ENCODE measurements at regions not wholly inside any gene's neighbourhood (a gene's known extent, or its start where the extent isn't known, plus 50 kb on each side); places are given as distances from the start of the nearest gene placed in this dataset.

DNA sequence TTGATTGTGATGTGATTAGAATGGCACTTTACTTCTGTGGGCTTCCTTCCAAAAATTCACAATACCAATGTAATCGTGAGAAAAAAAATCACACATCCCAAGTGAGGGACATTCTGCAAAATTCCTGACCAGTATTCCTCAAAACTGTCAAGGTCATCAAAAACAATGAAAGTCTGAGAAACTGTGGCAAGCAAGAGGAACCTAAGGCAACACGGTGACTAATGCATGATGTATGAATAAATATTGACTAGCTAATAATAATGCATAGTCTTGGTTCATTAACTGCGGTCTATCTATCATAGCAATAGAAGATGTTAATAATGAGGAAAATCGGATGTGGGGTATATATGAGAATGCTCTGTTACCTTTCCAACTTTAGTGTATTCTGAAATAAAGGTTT is 159.0 kb downstream of the RFC3 start:
- intact Hi-C loops (cut with DNase I) = no loop called here
- H3K4me3 ChIP-seq = no peak overlapping the region
- H3K36me3 ChIP-seq = no peaks in the 10 kb centered on the region
- TF ChIP-seq CTCF (IDR thresholded peaks at IDR 0.05) = no peak
- no peaks in the 10 kb centered on the region for H3K27me3 ChIP-seq
- DNase-seq (no peak), FAIRE-seq (no peak), ATAC-seq (no peak)
- WGBS, 2 donors = 55 to 59% methylated on average over 4 of the region's 4 CpGs
- H3K4me1 ChIP-seq = no peaks in the 10 kb centered on the region
- no peak overlapping the region for H3K27ac ChIP-seq
- H3K9me3 ChIP-seq = no peaks in the 10 kb centered on the region

DNA sequence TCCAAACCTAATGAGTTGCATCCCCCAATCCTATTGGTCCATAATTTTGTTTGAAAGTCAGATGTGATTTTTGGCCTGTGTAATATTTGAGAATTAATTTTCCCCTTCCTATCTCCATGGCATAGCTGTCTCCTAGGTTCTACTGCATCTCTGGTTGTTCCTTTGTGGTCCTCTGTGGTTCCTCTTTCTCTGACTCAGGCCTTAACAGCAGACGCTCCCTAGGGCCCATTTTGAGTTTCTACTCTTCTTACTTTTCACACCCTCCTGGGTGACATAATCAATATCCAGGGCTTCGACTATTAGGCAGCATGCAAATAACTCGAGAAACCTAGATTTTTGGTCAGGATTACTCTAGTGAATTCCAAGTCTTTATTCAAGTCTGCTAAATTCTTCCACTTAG is 160.7 kb downstream of the RFC3 start:
- WGBS, 2 donors = 69 to 89% methylated on average over 3 of the region's 3 CpGs
- H3K4me3 ChIP-seq = no peak overlapping the region
- H3K27me3 ChIP-seq = no peaks in the 10 kb centered on the region
- no peaks in the 10 kb centered on the region for H3K9me3 ChIP-seq
- H3K4me1 ChIP-seq = no peaks in the 10 kb centered on the region
- TF ChIP-seq CTCF (IDR thresholded peaks at IDR 0.05) = no peak
- H3K27ac ChIP-seq = no peak overlapping the region
- H3K36me3 ChIP-seq = no peaks in the 10 kb centered on the region
- intact Hi-C loops (cut with DNase I) = no loop called here
- no peak for ATAC-seq
- FAIRE-seq = no peak
- DNase-seq = no peak

GRCh38 chr13:33992881-33993336 is 175.0 kb downstream of the RFC3 start:
- ATAC-seq = peak in 2 of 4 donors; percentile 56
- 49 to 52% methylated on average over 2 of the region's 2 CpGs for WGBS, 2 donors

DNA sequence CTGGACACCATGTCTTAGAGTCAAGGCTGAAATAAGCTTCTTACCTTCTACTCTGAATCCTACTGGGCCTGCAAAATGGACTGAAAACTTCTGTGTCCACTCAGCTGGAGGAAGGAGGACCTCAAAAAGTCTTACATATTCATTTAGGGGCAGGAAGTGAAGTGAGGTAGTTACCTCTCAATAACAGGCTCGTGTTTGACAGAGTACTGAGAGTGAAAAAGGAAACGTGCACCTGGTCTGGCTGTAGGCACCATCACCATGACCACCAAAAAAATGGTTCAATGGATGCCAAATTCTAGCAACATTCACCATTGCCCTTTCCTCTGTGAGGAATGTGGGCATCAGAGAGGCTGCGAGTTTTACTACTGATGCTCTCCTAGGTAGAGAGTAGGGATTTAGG is 176.2 kb downstream of the RFC3 start:
- WGBS, 2 donors = 65 to 77% methylated on average over 3 of the region's 3 CpGs
- no peak overlapping the region for H3K27ac ChIP-seq
- H3K36me3 ChIP-seq = no peaks in the 10 kb centered on the region
- H3K4me3 ChIP-seq = no peak overlapping the region
- intact Hi-C loops (cut with DNase I) = no loop called here
- no peaks in the 10 kb centered on the region for H3K9me3 ChIP-seq
- DNase-seq (no peak), ATAC-seq (no peak), FAIRE-seq (no peak)
- no peaks in the 10 kb centered on the region for H3K27me3 ChIP-seq
- TF ChIP-seq CTCF (IDR thresholded peaks at IDR 0.05) = no peak
- H3K4me1 ChIP-seq = no peaks in the 10 kb centered on the region

More at GRCh38 chr13:33992881-33993336, 175.0 kb downstream of the RFC3 start:
- Histone ChIP-seq H3K36me3 (no peaks in the 10 kb centered on the region), H3K4me3 (no peak overlapping the region), H3K27me3 (no peaks in the 10 kb centered on the region), H3K9me3 (no peaks in the 10 kb centered on the region), H3K4me1 (no peaks in the 10 kb centered on the region), H3K27ac (no peak overlapping the region)
- DNase-seq (no peak), FAIRE-seq (no peak)
- TF ChIP-seq CTCF (IDR thresholded peaks at IDR 0.05) = no peak
- intact Hi-C loops (cut with DNase I) = no loop called here

DNA sequence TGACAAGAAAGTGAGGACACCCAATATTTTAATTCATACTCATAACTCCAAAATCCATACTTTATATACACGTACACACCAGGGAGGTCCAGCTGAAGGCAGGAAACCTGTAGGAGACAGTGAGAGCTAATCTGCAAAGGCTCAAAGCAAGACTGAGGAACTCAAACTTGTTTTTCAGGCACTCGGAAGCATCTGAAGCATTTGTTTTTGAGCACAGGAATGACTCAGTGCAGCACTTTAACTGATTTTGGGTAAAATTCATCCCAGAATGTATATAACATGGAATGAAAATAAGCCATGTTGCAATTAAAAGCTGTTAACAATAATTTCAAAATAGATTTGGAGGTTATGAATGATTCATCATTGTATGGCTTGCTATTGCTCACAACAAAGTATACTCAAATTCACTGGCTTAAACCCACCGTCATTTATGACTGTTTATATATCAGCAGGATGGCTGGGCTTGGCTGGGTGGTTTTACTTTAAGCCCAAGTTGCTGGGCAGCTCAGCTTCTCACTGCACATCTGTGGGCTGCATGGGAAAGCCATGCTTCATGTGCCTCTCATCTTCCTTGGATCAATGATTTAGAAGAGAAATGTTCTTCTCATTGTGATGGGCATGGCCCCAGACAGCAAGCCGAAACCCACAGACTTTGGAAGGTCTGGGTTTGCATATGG is 177.0 kb downstream of the RFC3 start:
- no peak for ATAC-seq
- Histone ChIP-seq H3K36me3 (no peaks in the 10 kb centered on the region), H3K4me1 (no peaks in the 10 kb centered on the region), H3K27me3 (no peaks in the 10 kb centered on the region), H3K27ac (no peak overlapping the region), H3K4me3 (no peak overlapping the region), H3K9me3 (no peaks in the 10 kb centered on the region)
- intact Hi-C loops (cut with DNase I) = no loop called here
- FAIRE-seq = no peak
- WGBS, 2 donors = 65 to 75% methylated on average over 4 of the region's 4 CpGs
- no peak for TF ChIP-seq CTCF (IDR thresholded peaks at IDR 0.05)
- DNase-seq = no peak

All from pancreas (tissue), 10 donors.